SK-N-SH (cell line): ENCODE measurements at regions not wholly inside any gene's neighbourhood (a gene's known extent, or its start where the extent isn't known, plus 50 kb on each side); places are given as distances from the start of the nearest gene placed in this dataset.

Experiments used
- CTCF ChIA-PET: fragments of 300-600, 350-600 bp; formaldehyde crosslinking; extraction: SDS; loops from one replicate; lab custom pipeline; 2021; lab: Yijun Ruan, JAX
- POLR2A ChIA-PET: fragments of 350-600 bp; sonication (Branson Sonifier 250); formaldehyde crosslinking; extraction: SDS; loops from one replicate; lab custom pipeline; 2020; ENCODE audit warnings: antibody characterized with exemption, inconsistent platforms; lab: Yijun Ruan, JAX
- DNase-seq: peaks from one replicate; pipeline ENCODE4 v3.0.0; 2012
- H2AFZ ChIP-seq: fragments of 200-600 bp; sonication (generic); 2 replicates; pipeline ENCODE4 v1.8.1; 2016; ENCODE audit warnings: antibody characterized with exemption, mild to moderate bottlenecking, low read depth
- H3F3A ChIP-seq: fragments of 200-600 bp; sonication (generic); replicated peaks from 2 replicates; pipeline ENCODE3; 2016; ENCODE audit warnings: antibody characterized with exemption, mild to moderate bottlenecking; ENCODE audit not compliant: insufficient read depth
- H3K27ac ChIP-seq, 2 experiments: fragments of 200-500 bp in 1 of 2; fragments of 200-600 bp in 1 of 2; sonication (Bioruptor generic) in 1 of 2; sonication (generic), shearing (Covaris generic) in 1 of 2; 2 replicates each; pipeline versions ENCODE4 v1.5.1 to v1.6.1; 2014 to 2016; ENCODE audit warnings: low read depth in 2 of 2, inconsistent platforms in 1 of 2, low read length in 1 of 2, mild to moderate bottlenecking in 1 of 2, mixed read lengths in 1 of 2
- H3K27me3 ChIP-seq: fragments of 200-600 bp; sonication (generic), shearing (Covaris generic); 2 replicates; pipeline ENCODE4 v1.6.1; 2016; ENCODE audit warnings: mixed run types; ENCODE audit not compliant: insufficient read depth
- H3K36me3 ChIP-seq, 2 experiments: fragments of 200-500 bp in 1 of 2; fragments of 200-600 bp in 1 of 2; sonication (Bioruptor generic) in 1 of 2; sonication (generic) in 1 of 2; replicated peaks in 1 of 2; 2 replicates each; pipeline versions ENCODE3 to v1.5.1; 2014 to 2016; ENCODE audit warnings: low read length in 1 of 2, mild to moderate bottlenecking in 1 of 2; ENCODE audit not compliant: insufficient read depth in 2 of 2, control insufficient read depth in 1 of 2
- H3K4me1 ChIP-seq, 2 experiments: fragments of 200-500 bp in 1 of 2; fragments of 200-600 bp in 1 of 2; sonication (Bioruptor generic) in 1 of 2; sonication (generic), shearing (Covaris generic) in 1 of 2; 2 replicates each; pipeline versions ENCODE4 v1.5.1 to v1.6.1; 2014 to 2016; ENCODE audit warnings: low read depth in 1 of 2, low read length in 1 of 2, mixed run types in 1 of 2; ENCODE audit not compliant: insufficient read depth in 2 of 2, control insufficient read depth in 1 of 2
- H3K4me2 ChIP-seq: fragments of 200-600 bp; sonication (generic), shearing (Covaris generic); 2 replicates; pipeline ENCODE4 v1.6.1; 2017; ENCODE audit warnings: mixed run types
- H3K4me3 ChIP-seq, 2 experiments: fragments of 200-500 bp in 1 of 2; fragments of 200-600 bp in 1 of 2; sonication (Bioruptor generic) in 1 of 2; sonication (generic), shearing (Covaris generic) in 1 of 2; 2 replicates each; pipeline versions ENCODE4 v1.5.1 to v1.8.1; 2014 to 2016; ENCODE audit warnings: low read depth in 2 of 2, inconsistent platforms in 1 of 2, low read length in 1 of 2, mild to moderate bottlenecking in 1 of 2, mixed read lengths in 1 of 2, moderate library complexity in 1 of 2
- H3K79me2 ChIP-seq: fragments of 200-600 bp; sonication (generic); 2 replicates; pipeline ENCODE4 v1.8.1; 2017; ENCODE audit warnings: mild to moderate bottlenecking; ENCODE audit not compliant: insufficient read depth
- H3K9ac ChIP-seq: fragments of 200-600 bp; sonication (generic); 2 replicates; pipeline ENCODE4 v1.6.1; 2017; ENCODE audit warnings: mixed run types
- H3K9me2 ChIP-seq: fragments of 200-600 bp; sonication (generic); 2 replicates; pipeline ENCODE4 v1.6.1; 2017; ENCODE audit warnings: mixed run types
- H3K9me3 ChIP-seq: fragments of 200-600 bp; sonication (generic); 2 replicates; pipeline ENCODE4 v1.6.1; 2017; ENCODE audit warnings: mixed run types, mild to moderate bottlenecking, moderate library complexity
- H4K20me1 ChIP-seq: fragments of 200-600 bp; sonication (generic); 2 replicates; pipeline ENCODE4 v1.6.1; 2017; ENCODE audit warnings: mild to moderate bottlenecking, mixed run types; ENCODE audit not compliant: insufficient read depth
- CTCF ChIP-seq: fragments of 200-600 bp; sonication (generic); IDR thresholded peaks from 2 replicates; pipeline ENCODE4 v1.6.1; 2017; ENCODE audit warnings: antibody characterized with exemption, mild to moderate bottlenecking, moderate library complexity
- EZH2phosphoT487 ChIP-seq: fragments of 200-600 bp; sonication (generic); IDR thresholded peaks from 2 replicates; pipeline ENCODE4 v1.6.1; 2017; ENCODE audit warnings: low read depth, mixed run types, mild to moderate bottlenecking, antibody characterized with exemption, moderate library complexity, borderline replicate concordance
- FOSL2 ChIP-seq: IDR thresholded peaks from 2 replicates; pipeline ENCODE4 v1.4.0; 2012; ENCODE audit warnings: low read depth, mild to moderate bottlenecking, moderate library complexity, borderline replicate concordance
- FOXM1 ChIP-seq: IDR thresholded peaks from 2 replicates; pipeline ENCODE4 v1.4.0; 2012; ENCODE audit warnings: low read depth, mild to moderate bottlenecking
- GABPA ChIP-seq: IDR thresholded peaks from 2 replicates; pipeline ENCODE4 v1.4.0; 2012; ENCODE audit warnings: low read depth, mild to moderate bottlenecking
- GATA2 ChIP-seq: sonication (generic); formaldehyde crosslinking; IDR thresholded peaks from 2 replicates; pipeline ENCODE4 v1.5.0; 2020; ENCODE audit warnings: mild to moderate bottlenecking, missing genetic modification reagents
- MEF2A ChIP-seq: IDR thresholded peaks from 2 replicates; pipeline ENCODE4 v1.4.0; 2012; ENCODE audit warnings: low read depth, borderline replicate concordance
- NFIC ChIP-seq: IDR thresholded peaks from 2 replicates; pipeline ENCODE4 v1.4.0; 2012; ENCODE audit warnings: borderline replicate concordance
- NRF1 ChIP-seq: IDR thresholded peaks from 2 replicates; pipeline ENCODE4 v1.6.1; 2012; ENCODE audit warnings: low read depth, mild to moderate bottlenecking, low read length
- RXRA ChIP-seq: IDR thresholded peaks from 2 replicates; pipeline ENCODE4 v1.4.0; 2012; ENCODE audit warnings: low read depth, mild to moderate bottlenecking, borderline replicate concordance
- SIN3A ChIP-seq: IDR thresholded peaks from 2 replicates; pipeline ENCODE4 v1.6.1; 2012; ENCODE audit warnings: low read depth, mild to moderate bottlenecking, low read length, moderate library complexity, borderline replicate concordance
- SMC3 ChIP-seq: IDR thresholded peaks from 2 replicates; pipeline ENCODE4 v1.6.1; 2012; ENCODE audit warnings: low read depth, low read length, improper control_type of control experiment
- WGBS: methylation state at CpG from one replicate; pipeline ENCODE4 v1.1.6; 2017; ENCODE audit warnings: low lambda C conversion rate; 5-methylcytosine and 5-hydroxymethylcytosine counted together
- TF ChIP-seq, protein P1 (sequence below): IDR thresholded peaks from 2 replicates; pipeline ENCODE4 v1.4.0; 2012; ENCODE audit warnings: low read depth
- TF ChIP-seq, protein P2 (sequence below): IDR thresholded peaks from 2 replicates; pipeline ENCODE4; 2012
- TF ChIP-seq, protein P3 (sequence below): IDR thresholded peaks from 2 replicates; pipeline ENCODE4 v1.4.0; 2012; ENCODE audit warnings: low read depth, borderline replicate concordance

- no peak overlapping the region for H3K4me2 ChIP-seq
- ChIA-PET CTCF (no interaction called here), POLR2A (no interaction called here)
- no peak overlapping the region for H3K27ac ChIP-seq
- no peaks in the 10 kb centered on the region for H3F3A ChIP-seq
- H3K9me3 ChIP-seq, result no peaks in the 10 kb centered on the region
- H3K27me3 ChIP-seq, result no peaks in the 10 kb centered on the region
- 0% methylated on average over 1 of the region's 1 CpG for WGBS
- no peak overlapping the region for H3K9ac ChIP-seq
- DNase-seq, result no peak
- H3K9me2 ChIP-seq, result no peaks in the 10 kb centered on the region
- H3K79me2 ChIP-seq, result no peaks in the 10 kb centered on the region
- no peaks in the 10 kb centered on the region for H3K36me3 ChIP-seq
- no peak overlapping the region for H2AFZ ChIP-seq
- H3K4me1 ChIP-seq, result no peaks in the 10 kb centered on the region
- H4K20me1 ChIP-seq, result no peaks in the 10 kb centered on the region
- TF ChIP-seq GABPA (no peak), FOSL2 (no peak), SMC3 (no peak), MEF2A (no peak), NFIC (no peak), SIN3A (no peak), CTCF (no peak), FOXM1 (no peak)
- TF ChIP-seq, protein P1, sequence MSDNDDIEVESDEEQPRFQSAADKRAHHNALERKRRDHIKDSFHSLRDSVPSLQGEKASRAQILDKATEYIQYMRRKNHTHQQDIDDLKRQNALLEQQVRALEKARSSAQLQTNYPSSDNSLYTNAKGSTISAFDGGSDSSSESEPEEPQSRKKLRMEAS, result no peak
- TF ChIP-seq, protein P2, sequence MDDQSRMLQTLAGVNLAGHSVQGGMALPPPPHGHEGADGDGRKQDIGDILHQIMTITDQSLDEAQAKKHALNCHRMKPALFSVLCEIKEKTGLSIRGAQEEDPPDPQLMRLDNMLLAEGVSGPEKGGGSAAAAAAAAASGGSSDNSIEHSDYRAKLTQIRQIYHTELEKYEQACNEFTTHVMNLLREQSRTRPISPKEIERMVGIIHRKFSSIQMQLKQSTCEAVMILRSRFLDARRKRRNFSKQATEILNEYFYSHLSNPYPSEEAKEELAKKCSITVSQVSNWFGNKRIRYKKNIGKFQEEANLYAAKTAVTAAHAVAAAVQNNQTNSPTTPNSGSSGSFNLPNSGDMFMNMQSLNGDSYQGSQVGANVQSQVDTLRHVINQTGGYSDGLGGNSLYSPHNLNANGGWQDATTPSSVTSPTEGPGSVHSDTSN, result no peak
- TF ChIP-seq, protein P3, sequence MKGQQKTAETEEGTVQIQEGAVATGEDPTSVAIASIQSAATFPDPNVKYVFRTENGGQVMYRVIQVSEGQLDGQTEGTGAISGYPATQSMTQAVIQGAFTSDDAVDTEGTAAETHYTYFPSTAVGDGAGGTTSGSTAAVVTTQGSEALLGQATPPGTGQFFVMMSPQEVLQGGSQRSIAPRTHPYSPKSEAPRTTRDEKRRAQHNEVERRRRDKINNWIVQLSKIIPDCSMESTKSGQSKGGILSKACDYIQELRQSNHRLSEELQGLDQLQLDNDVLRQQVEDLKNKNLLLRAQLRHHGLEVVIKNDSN, result no peak
- H3K4me3 ChIP-seq, result no peak overlapping the region
These were observed 66.9 kb upstream of the PCDH7 start for GRCh38 chr4:30653291-30653690.

GRCh38 chr4:30656828-30657227, 63.3 kb upstream of the PCDH7 start:
- Histone ChIP-seq H3K4me3 (no peak overlapping the region), H3K36me3 (no peaks in the 10 kb centered on the region), H3K27ac (no peak overlapping the region), H2AFZ (no peak overlapping the region), H3K9ac (no peak overlapping the region), H3K4me2 (no peak overlapping the region), H3K79me2 (no peaks in the 10 kb centered on the region), H4K20me1 (no peaks in the 10 kb centered on the region), H3K27me3 (no peaks in the 10 kb centered on the region), H3F3A (no peaks in the 10 kb centered on the region), H3K9me3 (no peaks in the 10 kb centered on the region), H3K4me1 (no peaks in the 10 kb centered on the region), H3K9me2 (no peaks in the 10 kb centered on the region)
- WGBS, result 3% methylated on average over 5 of the region's 5 CpGs
- ChIA-PET POLR2A (no interaction called here), CTCF (interaction anchor here (0.7 kb wide), 1 partner anchor 29 kb away, joined by 3 read pairs; no protein-coding TSS in a partner anchor)
- DNase-seq, result no peak
- TF ChIP-seq, protein P3, result no peak
- no peak for TF ChIP-seq GATA2 (CRISPR knock-in tag)
- no peak for TF ChIP-seq NRF1
- no peak for TF ChIP-seq RXRA
- TF ChIP-seq FOSL2, result no peak
- TF ChIP-seq EZH2phosphoT487, result no peak
- TF ChIP-seq, protein P2, result no peak
